Suprapubic skin (tissue), 4 donors: ENCODE measurements at regions not wholly inside any gene's neighbourhood (a gene's known extent, or its start where the extent isn't known, plus 50 kb on each side); places are given as distances from the start of the nearest gene placed in this dataset.

Experiments
- DNase-seq, 2 donors: peaks; one replicate each; pipeline ENCODE4 v3.0.0-alpha.2; 2019; ENCODE audit warnings: low spot score in 2 of 2
- H3K27ac ChIP-seq: fragments of 200-600 bp; sonication (generic); one replicate; pipeline ENCODE4 v1.5.1; 2019
- H3K27me3 ChIP-seq: fragments of 200-600 bp; sonication (generic); one replicate; pipeline ENCODE4 v1.5.1; 2019
- H3K36me3 ChIP-seq: fragments of 200-600 bp; sonication (generic); one replicate; pipeline ENCODE4 v1.5.1; 2019
- H3K4me1 ChIP-seq: fragments of 200-600 bp; sonication (generic); one replicate; pipeline ENCODE4 v1.5.1; 2019
- H3K4me3 ChIP-seq: fragments of 200-600 bp; sonication (generic); one replicate; pipeline ENCODE4 v1.5.1; 2019; ENCODE audit warnings: mild to moderate bottlenecking
- H3K9me3 ChIP-seq: fragments of 200-600 bp; sonication (generic); one replicate; pipeline ENCODE4 v1.5.1; 2019
- EP300 ChIP-seq: sonication (generic); formaldehyde crosslinking; IDR thresholded peaks from one replicate; pipeline ENCODE4 v1.6.1; 2017; ENCODE audit warnings: antibody characterized with exemption
- POLR2A ChIP-seq, 2 donors: fragments of 450-650 bp; IDR thresholded peaks; one replicate each; pipeline ENCODE4 v1.6.1; 2017; ENCODE audit warnings: antibody characterized with exemption in 2 of 2, mild to moderate bottlenecking in 2 of 2, moderate library complexity in 2 of 2
- POLR2AphosphoS5 ChIP-seq, 3 donors: sonication (generic); formaldehyde crosslinking; IDR thresholded peaks; one replicate each; pipeline ENCODE4 v1.6.1; 2017; ENCODE audit warnings: antibody characterized with exemption in 3 of 3
- WGBS: methylation state at CpG from one replicate; pipeline ENCODE4 v1.1.5; 2018; 5-methylcytosine and 5-hydroxymethylcytosine counted together
- TF ChIP-seq, protein P1 (sequence below), 2 donors: fragments of 200-600 bp in 1 of 2; fragments of 450-650 bp in 1 of 2; sonication (generic) in 1 of 2; IDR thresholded peaks; one replicate each; pipeline ENCODE4 v1.5.1; 2016 to 2019; ENCODE audit warnings: antibody characterized with exemption in 2 of 2, mild to moderate bottlenecking in 1 of 2, moderate library complexity in 1 of 2

DNA sequence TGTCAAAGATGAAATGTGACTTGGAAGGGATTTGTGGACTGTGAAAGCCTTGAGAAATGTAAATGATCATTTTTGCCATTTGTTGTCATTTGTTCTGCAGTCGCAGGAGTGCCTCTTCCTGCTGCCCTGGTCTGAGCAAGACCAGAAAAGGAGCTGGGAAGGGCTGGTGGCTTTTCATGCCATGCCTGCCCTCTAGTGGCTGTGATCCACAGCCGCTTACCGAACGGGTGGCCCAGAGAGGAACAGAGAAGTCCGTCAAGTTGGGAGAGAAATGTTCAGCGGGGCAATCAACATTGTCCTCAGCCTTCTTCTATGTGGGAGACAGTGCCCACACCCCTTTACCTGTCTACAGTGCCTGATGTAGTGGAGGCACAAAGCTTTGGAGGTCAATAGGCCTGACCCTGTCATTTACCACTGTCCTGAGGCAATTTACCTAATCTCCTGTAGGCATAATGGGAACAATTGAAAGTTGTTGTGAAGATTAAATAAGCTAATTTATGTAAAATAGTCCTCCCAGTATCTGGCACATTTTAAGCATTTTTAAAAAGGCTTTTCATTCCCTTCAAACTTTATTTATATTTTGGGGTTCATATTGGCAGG, 224.5 kb downstream of the B3GLCT start:
- TF ChIP-seq POLR2A (IDR thresholded peaks at IDR 0.05): no peak
- TF ChIP-seq, protein P1, sequence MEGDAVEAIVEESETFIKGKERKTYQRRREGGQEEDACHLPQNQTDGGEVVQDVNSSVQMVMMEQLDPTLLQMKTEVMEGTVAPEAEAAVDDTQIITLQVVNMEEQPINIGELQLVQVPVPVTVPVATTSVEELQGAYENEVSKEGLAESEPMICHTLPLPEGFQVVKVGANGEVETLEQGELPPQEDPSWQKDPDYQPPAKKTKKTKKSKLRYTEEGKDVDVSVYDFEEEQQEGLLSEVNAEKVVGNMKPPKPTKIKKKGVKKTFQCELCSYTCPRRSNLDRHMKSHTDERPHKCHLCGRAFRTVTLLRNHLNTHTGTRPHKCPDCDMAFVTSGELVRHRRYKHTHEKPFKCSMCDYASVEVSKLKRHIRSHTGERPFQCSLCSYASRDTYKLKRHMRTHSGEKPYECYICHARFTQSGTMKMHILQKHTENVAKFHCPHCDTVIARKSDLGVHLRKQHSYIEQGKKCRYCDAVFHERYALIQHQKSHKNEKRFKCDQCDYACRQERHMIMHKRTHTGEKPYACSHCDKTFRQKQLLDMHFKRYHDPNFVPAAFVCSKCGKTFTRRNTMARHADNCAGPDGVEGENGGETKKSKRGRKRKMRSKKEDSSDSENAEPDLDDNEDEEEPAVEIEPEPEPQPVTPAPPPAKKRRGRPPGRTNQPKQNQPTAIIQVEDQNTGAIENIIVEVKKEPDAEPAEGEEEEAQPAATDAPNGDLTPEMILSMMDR (IDR thresholded peaks at IDR 0.05): peak in 1 of 2 donors; percentile 82
- no peaks in the 10 kb centered on the region for H3K27me3 ChIP-seq
- peak; percentile 80 to 86 for DNase-seq
- no peak overlapping the region for H3K4me3 ChIP-seq
- H3K36me3 ChIP-seq: no peaks in the 10 kb centered on the region
- H3K9me3 ChIP-seq: no peaks in the 10 kb centered on the region
- no peaks in the 10 kb centered on the region for H3K4me1 ChIP-seq
- no peak overlapping the region for H3K27ac ChIP-seq
- 7% methylated on average over 6 of the region's 6 CpGs for WGBS

- H3K9me3 ChIP-seq: no peaks in the 10 kb centered on the region
- TF ChIP-seq POLR2AphosphoS5 (IDR thresholded peaks at IDR 0.05): no peak
- no peak for TF ChIP-seq POLR2A (IDR thresholded peaks at IDR 0.05)
- H3K27me3 ChIP-seq: no peaks in the 10 kb centered on the region
- no peaks in the 10 kb centered on the region for H3K36me3 ChIP-seq
- H3K4me1 ChIP-seq: no peaks in the 10 kb centered on the region
- no peak overlapping the region for H3K27ac ChIP-seq
- H3K4me3 ChIP-seq: no peak overlapping the region
- no peak for DNase-seq
Measured at GRCh38 chr13:31426395-31426794, 226.6 kb downstream of the B3GLCT start.

DNA sequence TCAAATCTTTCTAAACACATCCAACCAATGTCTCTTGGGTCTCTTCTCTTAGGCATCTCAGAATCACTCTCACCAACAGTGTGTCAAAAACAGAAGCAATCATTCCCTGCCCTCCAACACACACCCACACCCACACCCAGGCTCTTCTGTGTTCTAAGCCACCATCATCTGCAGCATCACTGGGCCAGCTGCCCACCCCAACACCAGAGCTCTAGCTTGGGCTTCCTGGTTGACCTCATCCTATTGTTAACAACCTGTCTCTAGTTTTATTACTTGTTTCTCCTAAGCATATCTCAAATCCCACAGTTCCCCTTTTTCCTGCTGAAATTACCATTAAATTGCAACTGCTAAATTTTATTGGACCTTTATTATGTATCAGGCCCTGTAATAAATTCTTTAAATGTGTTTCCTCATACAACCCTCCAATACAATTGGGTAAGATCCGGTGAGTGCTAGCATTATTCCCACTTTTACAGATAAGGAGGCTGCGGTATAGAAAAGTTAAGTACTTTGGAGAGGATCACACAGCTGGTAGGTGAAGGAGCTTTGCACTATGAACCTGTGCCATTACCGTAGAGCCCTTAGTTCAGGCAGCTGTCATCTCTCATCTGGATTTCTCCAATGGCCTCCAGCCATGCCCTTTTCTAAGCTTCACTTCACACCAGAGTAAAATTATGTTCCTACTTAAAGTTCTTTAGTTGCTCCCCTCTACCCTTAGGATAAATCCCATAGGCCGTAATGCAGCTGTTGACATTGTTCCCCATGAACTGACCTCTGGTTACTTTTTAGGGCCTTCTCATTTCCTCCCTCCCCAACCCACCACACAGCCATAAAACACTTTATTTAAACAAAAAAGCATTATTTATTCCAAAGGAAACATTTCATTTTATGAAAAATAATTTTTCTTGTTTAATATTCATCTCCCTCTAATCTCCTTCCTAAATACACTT, 227.7 kb downstream of the B3GLCT start:
- no peaks in the 10 kb centered on the region for H3K4me1 ChIP-seq
- H3K4me3 ChIP-seq: no peak overlapping the region
- H3K27ac ChIP-seq: no peak overlapping the region
- H3K27me3 ChIP-seq: no peaks in the 10 kb centered on the region
- no peaks in the 10 kb centered on the region for H3K36me3 ChIP-seq
- H3K9me3 ChIP-seq: no peaks in the 10 kb centered on the region
- WGBS: 67% methylated on average over 4 of the region's 4 CpGs
- no peak for DNase-seq
- TF ChIP-seq POLR2AphosphoS5 (IDR thresholded peaks at IDR 0.05) (no peak), EP300 (no peak), POLR2A (IDR thresholded peaks at IDR 0.05) (no peak)
- TF ChIP-seq, protein P1 (IDR thresholded peaks at IDR 0.05): no peak

DNA sequence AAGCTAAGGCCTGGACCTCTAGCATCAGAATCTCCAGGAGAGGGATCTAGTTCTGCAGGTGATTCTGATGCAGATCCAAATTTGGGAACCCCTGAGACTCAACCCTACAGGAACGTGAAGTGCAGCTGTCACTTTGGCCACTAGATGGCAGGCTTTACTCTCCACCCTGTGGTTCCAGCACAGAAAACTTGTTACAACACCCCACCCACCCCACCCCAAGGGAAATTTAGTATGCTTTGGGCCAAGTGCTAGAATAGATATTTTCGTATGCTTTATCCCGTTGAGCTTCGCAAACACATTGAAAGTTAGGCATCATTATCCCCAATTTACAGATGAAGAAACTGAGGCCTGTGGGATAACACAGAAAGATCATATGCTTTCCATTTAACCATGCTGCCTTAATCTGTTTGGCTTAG, 232.0 kb downstream of the B3GLCT start:
- H3K36me3 ChIP-seq: no peaks in the 10 kb centered on the region
- no peak overlapping the region for H3K4me3 ChIP-seq
- no peaks in the 10 kb centered on the region for H3K27me3 ChIP-seq
- peak in 1 of 2 donors; percentile 67 for DNase-seq
- no peaks in the 10 kb centered on the region for H3K4me1 ChIP-seq
- TF ChIP-seq EP300 (no peak), POLR2AphosphoS5 (IDR thresholded peaks at IDR 0.05) (no peak)
- TF ChIP-seq, protein P1 (IDR thresholded peaks at IDR 0.05): peak in 1 of 2 donors; percentile 89
- H3K9me3 ChIP-seq: no peaks in the 10 kb centered on the region
- 15% methylated on average over 4 of the region's 4 CpGs for WGBS
- no peak overlapping the region for H3K27ac ChIP-seq

- no peaks in the 10 kb centered on the region for H3K4me1 ChIP-seq
- no peaks in the 10 kb centered on the region for H3K9me3 ChIP-seq
- no peak overlapping the region for H3K4me3 ChIP-seq
- H3K27me3 ChIP-seq: no peaks in the 10 kb centered on the region
- WGBS: 54% methylated on average over 1 of the region's 1 CpG
- no peak for DNase-seq
- no peaks in the 10 kb centered on the region for H3K36me3 ChIP-seq
- TF ChIP-seq POLR2AphosphoS5 (IDR thresholded peaks at IDR 0.05): no peak
- peak overlapping the region; percentile 83 for H3K27ac ChIP-seq
Measured at GRCh38 chr13:31433207-31433606, 233.4 kb downstream of the B3GLCT start.

DNA sequence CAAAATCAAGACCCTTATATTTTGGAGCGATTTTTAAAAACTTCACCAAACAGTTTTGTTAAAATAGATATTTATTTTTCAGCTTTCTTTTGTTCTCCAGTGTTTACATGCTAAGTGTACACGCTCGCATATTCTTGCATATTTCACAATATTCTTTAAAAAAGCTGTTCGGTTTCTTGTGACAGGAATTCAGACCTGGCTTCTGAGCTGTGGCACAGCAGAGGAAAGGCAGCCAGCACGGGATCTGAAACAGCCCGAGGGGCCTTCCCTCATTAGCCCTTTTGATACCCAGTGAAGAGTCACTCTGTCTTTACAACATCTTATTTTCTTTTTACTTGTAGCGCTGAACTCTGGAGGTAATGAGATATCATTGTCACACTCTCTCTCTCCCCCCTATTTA, 234.0 kb downstream of the B3GLCT start:
- WGBS: 55% methylated on average over 7 of the region's 7 CpGs
- TF ChIP-seq POLR2A (IDR thresholded peaks at IDR 0.05): no peak
- Histone ChIP-seq H3K36me3 (no peaks in the 10 kb centered on the region), H3K27me3 (no peaks in the 10 kb centered on the region), H3K4me3 (no peak overlapping the region), H3K4me1 (no peaks in the 10 kb centered on the region), H3K27ac (peak overlapping the region; percentile 83), H3K9me3 (no peaks in the 10 kb centered on the region)
- DNase-seq: no peak
